ENCODE measurements at regions not wholly inside any gene's neighbourhood (a gene's known extent, or its start where the extent isn't known, plus 50 kb on each side); places are given as distances from the start of the nearest gene placed in this dataset.

DNA sequence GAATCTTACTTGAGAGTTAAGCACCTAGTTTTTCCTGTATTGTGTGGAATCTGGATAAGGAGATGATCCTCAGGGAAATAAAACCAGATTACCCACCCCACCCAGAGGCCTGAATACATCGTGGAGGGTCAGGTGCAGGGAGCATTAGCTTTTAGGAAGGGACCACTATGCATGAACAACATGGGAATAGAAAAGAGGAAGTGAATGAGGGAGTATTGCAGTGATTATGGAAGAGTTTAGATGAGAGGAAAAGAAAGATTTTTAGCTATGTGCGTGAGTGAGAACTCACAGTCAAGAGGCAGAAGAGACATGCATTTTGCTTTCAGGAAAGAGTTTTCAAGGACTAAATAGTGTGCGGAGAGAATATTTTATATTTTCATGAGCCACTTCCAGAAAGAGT is 222.3 kb upstream of the S100G start:
- TF ChIP-seq BRD9 (IDR thresholded peaks at IDR 0.05; ENCODE audit: low read depth, partially characterized antibody) (no peak), MEF2D (tag; conservative IDR thresholded peaks at IDR 0.05; ENCODE audit: low read depth) (no peak), FOXJ3 (CRISPR knock-in tag; IDR thresholded peaks at IDR 0.05) (no peak), JUND (IDR thresholded peaks at IDR 0.05; ENCODE audit: borderline replicate concordance, low read depth, low read length) (no peak), JUND (tag; IDR thresholded peaks at IDR 0.05; ENCODE audit: borderline replicate concordance, low read depth, low read length) (no peak), ZFX (CRISPR knock-in tag; IDR thresholded peaks at IDR 0.05) (no peak)
- TF ChIP-seq, protein P1, sequence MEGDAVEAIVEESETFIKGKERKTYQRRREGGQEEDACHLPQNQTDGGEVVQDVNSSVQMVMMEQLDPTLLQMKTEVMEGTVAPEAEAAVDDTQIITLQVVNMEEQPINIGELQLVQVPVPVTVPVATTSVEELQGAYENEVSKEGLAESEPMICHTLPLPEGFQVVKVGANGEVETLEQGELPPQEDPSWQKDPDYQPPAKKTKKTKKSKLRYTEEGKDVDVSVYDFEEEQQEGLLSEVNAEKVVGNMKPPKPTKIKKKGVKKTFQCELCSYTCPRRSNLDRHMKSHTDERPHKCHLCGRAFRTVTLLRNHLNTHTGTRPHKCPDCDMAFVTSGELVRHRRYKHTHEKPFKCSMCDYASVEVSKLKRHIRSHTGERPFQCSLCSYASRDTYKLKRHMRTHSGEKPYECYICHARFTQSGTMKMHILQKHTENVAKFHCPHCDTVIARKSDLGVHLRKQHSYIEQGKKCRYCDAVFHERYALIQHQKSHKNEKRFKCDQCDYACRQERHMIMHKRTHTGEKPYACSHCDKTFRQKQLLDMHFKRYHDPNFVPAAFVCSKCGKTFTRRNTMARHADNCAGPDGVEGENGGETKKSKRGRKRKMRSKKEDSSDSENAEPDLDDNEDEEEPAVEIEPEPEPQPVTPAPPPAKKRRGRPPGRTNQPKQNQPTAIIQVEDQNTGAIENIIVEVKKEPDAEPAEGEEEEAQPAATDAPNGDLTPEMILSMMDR (IDR thresholded peaks at IDR 0.05 in 2 of 3, conservative IDR thresholded peaks at IDR 0.05 in 1 of 3; ENCODE audit: insufficient read depth in 2 of 3, low read depth in 1 of 3, low read length in 3 of 3), result no peak
